A673 (cell line): ENCODE measurements at regions not wholly inside any gene's neighbourhood (a gene's known extent, or its start where the extent isn't known, plus 50 kb on each side); places are given as distances from the start of the nearest gene placed in this dataset.

Source experiments
- EZH2 ChIP-seq: fragments of 200-600 bp; sonication (generic); IDR thresholded peaks from 2 replicates; pipeline ENCODE4 v1.6.1; 2017; ENCODE audit warnings: borderline replicate concordance, low read depth, mild to moderate bottlenecking, mixed read lengths, antibody characterized with exemption, low read length; ENCODE audit not compliant: poor library complexity, severe bottlenecking
- TF ChIP-seq, protein P1 (sequence below): fragments of 300-800, 200-600 bp; sonication (generic); conservative IDR thresholded peaks from 2 replicates; pipeline ENCODE4 v1.5.1; 2017; ENCODE audit warnings: low read depth, mild to moderate bottlenecking, antibody characterized with exemption, low read length, moderate library complexity, mixed read lengths

DNA sequence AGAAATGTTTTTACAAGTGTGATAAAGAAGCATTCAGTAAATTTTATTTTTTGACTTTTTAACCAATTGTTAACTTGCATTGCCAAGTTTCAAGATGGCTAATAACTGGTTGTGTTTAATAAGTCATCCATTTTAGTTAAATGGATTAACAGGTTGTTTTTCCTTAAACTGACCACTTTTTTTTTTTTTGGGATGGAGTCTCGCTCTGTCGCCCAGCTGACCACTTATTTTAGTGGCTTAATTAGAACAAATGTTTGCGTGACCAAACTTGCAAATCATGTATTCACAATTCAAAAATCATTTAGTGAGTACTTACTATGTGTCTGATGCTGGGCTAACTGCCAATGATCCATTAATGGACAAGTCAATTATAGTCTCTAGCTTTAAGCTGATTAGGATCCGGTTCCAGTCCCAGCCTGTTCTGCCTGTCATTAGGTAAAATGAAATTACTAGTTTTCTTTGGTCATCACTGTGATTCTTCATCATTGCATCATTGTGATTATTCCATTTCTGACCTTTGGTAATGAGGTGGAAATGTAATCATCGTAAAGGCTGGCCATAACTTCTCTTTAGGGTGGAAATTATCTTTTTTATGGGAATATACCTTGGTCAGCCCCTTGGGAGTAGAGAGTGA, 729.2 kb upstream of the MARCKS start:
- TF ChIP-seq, protein P1, sequence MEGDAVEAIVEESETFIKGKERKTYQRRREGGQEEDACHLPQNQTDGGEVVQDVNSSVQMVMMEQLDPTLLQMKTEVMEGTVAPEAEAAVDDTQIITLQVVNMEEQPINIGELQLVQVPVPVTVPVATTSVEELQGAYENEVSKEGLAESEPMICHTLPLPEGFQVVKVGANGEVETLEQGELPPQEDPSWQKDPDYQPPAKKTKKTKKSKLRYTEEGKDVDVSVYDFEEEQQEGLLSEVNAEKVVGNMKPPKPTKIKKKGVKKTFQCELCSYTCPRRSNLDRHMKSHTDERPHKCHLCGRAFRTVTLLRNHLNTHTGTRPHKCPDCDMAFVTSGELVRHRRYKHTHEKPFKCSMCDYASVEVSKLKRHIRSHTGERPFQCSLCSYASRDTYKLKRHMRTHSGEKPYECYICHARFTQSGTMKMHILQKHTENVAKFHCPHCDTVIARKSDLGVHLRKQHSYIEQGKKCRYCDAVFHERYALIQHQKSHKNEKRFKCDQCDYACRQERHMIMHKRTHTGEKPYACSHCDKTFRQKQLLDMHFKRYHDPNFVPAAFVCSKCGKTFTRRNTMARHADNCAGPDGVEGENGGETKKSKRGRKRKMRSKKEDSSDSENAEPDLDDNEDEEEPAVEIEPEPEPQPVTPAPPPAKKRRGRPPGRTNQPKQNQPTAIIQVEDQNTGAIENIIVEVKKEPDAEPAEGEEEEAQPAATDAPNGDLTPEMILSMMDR: no peak
- TF ChIP-seq EZH2: no peak
